ENCODE measurements at regions not wholly inside any gene's neighbourhood (a gene's known extent, or its start where the extent isn't known, plus 50 kb on each side); places are given as distances from the start of the nearest gene placed in this dataset.

GRCh38 chr10:120646738-120647456 is 189.9 kb downstream of the PLPP4 start:
- H3K27ac ChIP-seq = no peak overlapping the region
- H3K27me3 ChIP-seq = no peaks in the 10 kb centered on the region
- no peaks in the 10 kb centered on the region for H3K36me3 ChIP-seq
- DNase-seq = no peak
- in situ Hi-C loops (cut with MboI; ENCODE audit: low sequenced_read_pairs in 4 of 4) (no loop called here), intact Hi-C loops (cut with DNase I; ENCODE audit: low total_unique reads) (no loop called here)
- H3K4me3 ChIP-seq = no peak overlapping the region
- TF ChIP-seq POLR2A (IDR thresholded peaks at IDR 0.05) (no peak), CTCF (IDR thresholded peaks at IDR 0.05 in 4 of 5, conservative IDR thresholded peaks at IDR 0.05 in 1 of 5) (no peak)
- H3K4me1 ChIP-seq = no peaks in the 10 kb centered on the region
- no peak for ATAC-seq
- H3K9me3 ChIP-seq = no peaks in the 10 kb centered on the region

GRCh38 chr10:120650705-120651399 is 193.8 kb downstream of the PLPP4 start:
- ATAC-seq (no peak), DNase-seq (no peak)
- Histone ChIP-seq H3K36me3 (no peaks in the 10 kb centered on the region), H3K4me1 (no peaks in the 10 kb centered on the region), H3K27ac (no peak overlapping the region), H3K4me3 (no peak overlapping the region), H3K9me3 (no peaks in the 10 kb centered on the region), H3K27me3 (no peaks in the 10 kb centered on the region)
- no peak for TF ChIP-seq POLR2A (IDR thresholded peaks at IDR 0.05)
- no peak for TF ChIP-seq CTCF (IDR thresholded peaks at IDR 0.05 in 4 of 5, conservative IDR thresholded peaks at IDR 0.05 in 1 of 5)
- intact Hi-C loops (cut with DNase I; ENCODE audit: low total_unique reads) (no loop called here), in situ Hi-C loops (cut with MboI; ENCODE audit: low sequenced_read_pairs in 4 of 4) (no loop called here)

GRCh38 chr10:120656107-120656506 is 195.1 kb upstream of the WDR11 start:
- ATAC-seq (no peak), DNase-seq (no peak)
- TF ChIP-seq CTCF (IDR thresholded peaks at IDR 0.05 in 4 of 5, conservative IDR thresholded peaks at IDR 0.05 in 1 of 5) = no peak
- TF ChIP-seq POLR2A (IDR thresholded peaks at IDR 0.05) = no peak
- H3K27ac ChIP-seq = no peak overlapping the region
- H3K9me3 ChIP-seq = no peaks in the 10 kb centered on the region
- intact Hi-C loops (cut with DNase I; ENCODE audit: low total_unique reads) (no loop called here), in situ Hi-C loops (cut with MboI; ENCODE audit: low sequenced_read_pairs in 4 of 4) (no loop called here)
- no peaks in the 10 kb centered on the region for H3K4me1 ChIP-seq
- H3K36me3 ChIP-seq = no peaks in the 10 kb centered on the region
- H3K4me3 ChIP-seq = no peak overlapping the region
- H3K27me3 ChIP-seq = no peaks in the 10 kb centered on the region

GRCh38 chr10:120657371-120657770 is 193.8 kb upstream of the WDR11 start:
- no peak for DNase-seq
- no peaks in the 10 kb centered on the region for H3K27me3 ChIP-seq
- intact Hi-C loops (cut with DNase I; ENCODE audit: low total_unique reads) (no loop called here), in situ Hi-C loops (cut with MboI; ENCODE audit: low sequenced_read_pairs in 4 of 4) (no loop called here)
- no peak overlapping the region for H3K4me3 ChIP-seq
- no peaks in the 10 kb centered on the region for H3K9me3 ChIP-seq
- no peak for TF ChIP-seq CTCF (IDR thresholded peaks at IDR 0.05 in 4 of 5, conservative IDR thresholded peaks at IDR 0.05 in 1 of 5)
- TF ChIP-seq POLR2A (IDR thresholded peaks at IDR 0.05) = no peak
- no peak for ATAC-seq
- no peaks in the 10 kb centered on the region for H3K4me1 ChIP-seq
- no peaks in the 10 kb centered on the region for H3K36me3 ChIP-seq
- H3K27ac ChIP-seq = no peak overlapping the region

Measured in gastrocnemius medialis (tissue), 4 donors.